ENCODE measurements at regions not wholly inside any gene's neighbourhood (a gene's known extent, or its start where the extent isn't known, plus 50 kb on each side); places are given as distances from the start of the nearest gene placed in this dataset.
"Not testable (repeated sequence)": the region's sequence is repeated elsewhere in the genome, so short reads cannot be mapped to it uniquely, and the experiment has no call there.

DNA sequence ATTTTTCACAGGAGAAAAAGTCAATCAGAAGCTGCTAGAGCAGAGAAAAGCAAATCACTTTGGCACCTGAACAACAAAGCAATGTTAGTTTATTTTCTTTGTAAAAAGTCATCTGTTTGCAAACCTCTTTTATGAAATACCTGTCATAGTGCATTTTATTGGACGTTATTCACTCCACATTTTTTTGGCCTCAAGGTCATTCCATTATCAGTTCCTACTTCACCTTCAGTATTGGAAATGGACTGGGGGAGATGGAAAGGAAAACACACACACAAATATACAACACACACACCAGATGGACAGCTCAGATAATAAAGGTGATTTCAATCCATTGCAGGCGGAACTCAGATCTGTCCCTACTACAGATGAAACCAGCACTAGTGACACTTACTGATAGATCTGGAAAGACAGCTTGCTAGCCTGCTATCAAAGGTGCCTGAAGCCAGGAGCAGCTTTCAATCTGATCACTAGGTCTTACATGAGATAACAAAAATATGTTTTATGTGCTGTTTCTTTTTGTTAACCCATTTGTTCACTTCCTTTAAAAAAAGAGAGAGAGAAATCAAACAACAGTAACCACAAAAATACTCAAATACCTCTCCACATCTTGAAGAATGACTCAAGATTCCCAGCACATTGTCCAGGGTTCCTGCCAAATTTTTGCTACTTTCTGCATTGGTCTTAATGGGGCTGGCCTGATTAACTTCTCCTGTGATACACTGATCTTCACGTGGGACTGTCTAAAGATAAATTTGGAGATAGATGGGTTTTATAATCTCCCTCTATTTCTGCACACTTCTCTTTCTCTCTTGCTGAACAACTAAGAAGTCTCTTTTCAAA is 844.3 kb upstream of the TENM4 start:
- DNase-seq: no peak
- no peak for TF ChIP-seq GATA1 (IDR thresholded peaks at IDR 0.05; ENCODE audit: low read depth, low read length)
- TF ChIP-seq POLR2A (IDR thresholded peaks at IDR 0.05; ENCODE audit: low read length): no peak

DNA sequence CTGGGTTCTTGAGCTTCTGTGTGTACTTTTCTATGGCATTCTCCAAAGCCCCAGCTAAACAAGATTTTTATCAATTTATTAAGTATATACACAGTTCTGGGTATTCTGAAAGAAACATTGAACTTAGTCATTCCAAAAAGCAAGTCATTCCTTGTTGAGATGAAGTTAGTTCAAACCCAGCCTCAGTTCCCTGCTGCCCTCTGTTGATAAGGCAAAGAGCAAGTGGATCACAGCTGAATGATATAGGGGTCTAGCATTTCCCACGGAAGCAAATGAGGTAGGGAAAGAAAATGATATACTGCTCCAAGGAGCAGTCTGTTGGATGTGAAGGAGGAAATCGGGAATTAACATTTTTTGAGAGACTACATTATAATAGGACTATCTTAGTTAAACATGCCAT is 841.8 kb upstream of the TENM4 start:
- DNase-seq: no peak
- TF ChIP-seq GATA1 (IDR thresholded peaks at IDR 0.05; ENCODE audit: low read depth, low read length): no peak
- TF ChIP-seq POLR2A (IDR thresholded peaks at IDR 0.05; ENCODE audit: low read length): no peak

DNA sequence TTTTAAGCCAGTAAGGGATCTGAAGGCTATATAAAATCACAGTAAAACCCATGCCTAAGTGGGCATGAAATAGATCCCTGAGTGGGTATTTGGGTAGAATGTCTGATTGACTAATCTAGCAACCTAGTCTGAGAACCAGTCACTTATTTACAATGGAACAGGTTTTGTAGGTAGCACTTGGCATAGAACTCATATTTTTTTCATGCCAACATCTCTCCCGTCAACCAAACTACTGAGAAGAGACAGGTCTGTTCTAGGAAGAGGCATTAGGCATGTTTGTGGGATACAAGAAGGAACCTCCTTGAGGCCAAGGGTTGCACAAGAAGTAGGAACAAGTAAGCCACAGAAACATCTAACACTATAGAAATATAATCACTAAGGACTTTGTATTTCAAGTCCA is 840.4 kb upstream of the TENM4 start:
- no peak for DNase-seq
- TF ChIP-seq GATA1 (IDR thresholded peaks at IDR 0.05; ENCODE audit: low read depth, low read length) (no peak), POLR2A (IDR thresholded peaks at IDR 0.05; ENCODE audit: low read length) (no peak)

DNA sequence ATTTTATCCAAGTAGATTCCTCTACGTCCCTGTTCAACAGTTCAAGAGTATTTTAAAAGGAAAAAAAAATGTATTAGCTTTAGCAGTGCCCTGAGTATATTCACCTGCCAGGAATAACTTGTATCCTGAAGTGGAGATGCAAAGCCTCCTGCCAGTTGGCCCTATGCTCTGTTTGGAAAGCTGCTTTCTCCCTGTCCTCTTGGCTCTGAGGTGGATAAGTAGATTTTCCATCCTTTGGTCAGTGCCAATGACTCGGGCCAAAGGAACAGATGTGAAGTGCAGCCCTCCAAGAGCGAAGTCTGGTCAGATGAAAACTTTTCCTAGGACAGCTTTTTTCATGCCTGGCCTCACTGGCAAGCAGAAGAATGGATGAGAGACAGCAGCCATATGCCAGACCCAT is 839.9 kb upstream of the TENM4 start:
- no peak for DNase-seq
- no peak for TF ChIP-seq POLR2A (IDR thresholded peaks at IDR 0.05; ENCODE audit: low read length)
- no peak for TF ChIP-seq GATA1 (IDR thresholded peaks at IDR 0.05; ENCODE audit: low read depth, low read length)

DNA sequence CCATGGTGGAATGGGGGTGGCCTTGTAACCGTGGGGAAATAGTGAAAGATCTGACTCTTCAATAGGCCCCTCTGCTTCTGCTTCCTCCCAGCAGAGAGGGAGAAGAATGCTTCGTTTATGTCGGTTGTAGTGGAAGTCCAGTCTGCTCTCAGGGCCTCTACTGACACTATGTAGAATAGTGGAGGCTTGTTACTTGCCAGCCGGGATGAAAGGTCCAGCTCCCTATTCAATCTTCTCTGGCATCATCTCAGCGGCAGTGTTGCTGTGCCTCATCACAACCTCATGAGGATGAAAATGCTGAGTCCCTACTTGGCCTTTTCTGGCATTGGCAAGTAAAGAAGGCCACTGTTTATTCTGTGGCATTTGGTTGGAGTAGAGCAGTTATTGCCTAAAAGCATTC is 820.9 kb upstream of the TENM4 start:
- TF ChIP-seq GATA1 (IDR thresholded peaks at IDR 0.05; ENCODE audit: low read depth, low read length) (no peak), POLR2A (IDR thresholded peaks at IDR 0.05; ENCODE audit: low read length) (no peak)
- no peak for DNase-seq

DNA sequence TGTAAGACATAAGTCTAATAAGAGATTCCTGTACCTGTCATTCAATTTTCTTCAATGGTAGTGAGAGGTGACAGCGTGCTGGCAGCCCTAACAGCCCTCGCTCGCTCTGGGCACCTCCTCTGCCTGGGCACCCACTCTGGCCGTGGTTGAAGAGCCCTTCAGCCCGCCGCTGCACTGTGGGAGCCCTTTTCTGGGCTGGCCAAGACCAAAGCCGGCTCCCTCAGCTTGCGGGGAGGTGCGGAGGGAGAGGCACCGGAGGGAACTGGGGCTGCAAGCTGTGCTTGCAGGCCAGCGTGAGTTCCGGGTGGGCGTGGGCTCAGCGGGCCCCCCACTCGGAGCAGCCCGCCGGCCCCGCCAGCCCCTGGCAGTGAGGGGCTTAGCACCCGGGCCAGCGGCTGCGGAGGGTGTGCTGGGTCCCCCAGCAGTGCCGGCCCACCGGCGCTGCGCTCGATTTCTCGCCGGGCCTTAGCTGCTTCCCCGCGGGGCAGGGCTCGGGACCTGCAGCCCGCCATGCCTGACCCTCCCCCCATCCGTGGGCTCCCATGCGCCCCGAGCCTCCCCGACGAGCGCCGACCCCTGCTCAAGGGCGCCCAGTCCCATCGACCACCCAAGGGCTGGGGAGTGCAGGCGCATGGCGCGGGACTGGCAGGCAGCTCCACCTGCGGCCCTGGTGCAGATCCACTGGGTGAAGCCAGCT is 816.6 kb upstream of the TENM4 start:
- not testable (repeated sequence) for DNase-seq

DNA sequence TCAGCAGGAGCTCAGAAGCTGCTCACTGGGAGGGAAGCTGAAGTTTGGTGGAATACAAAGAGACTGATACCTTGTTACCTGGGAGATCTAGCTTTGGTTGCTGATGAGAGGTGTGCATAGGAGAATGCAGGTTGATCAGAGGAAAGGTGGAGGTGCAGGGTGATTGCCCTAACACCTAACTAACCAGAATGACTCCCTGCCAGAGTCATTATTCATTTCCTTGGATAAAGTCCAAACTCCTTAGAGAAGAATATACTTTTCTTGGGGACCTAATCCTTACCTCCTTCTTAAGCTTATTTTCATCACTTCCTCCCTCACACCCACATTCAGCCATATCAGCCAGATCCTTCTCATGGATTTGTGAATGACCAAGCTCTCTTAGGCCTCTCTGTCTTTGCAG is 814.2 kb upstream of the TENM4 start:
- TF ChIP-seq POLR2A (IDR thresholded peaks at IDR 0.05; ENCODE audit: low read length) (no peak), GATA1 (IDR thresholded peaks at IDR 0.05; ENCODE audit: low read depth, low read length) (no peak)
- no peak for DNase-seq

DNA sequence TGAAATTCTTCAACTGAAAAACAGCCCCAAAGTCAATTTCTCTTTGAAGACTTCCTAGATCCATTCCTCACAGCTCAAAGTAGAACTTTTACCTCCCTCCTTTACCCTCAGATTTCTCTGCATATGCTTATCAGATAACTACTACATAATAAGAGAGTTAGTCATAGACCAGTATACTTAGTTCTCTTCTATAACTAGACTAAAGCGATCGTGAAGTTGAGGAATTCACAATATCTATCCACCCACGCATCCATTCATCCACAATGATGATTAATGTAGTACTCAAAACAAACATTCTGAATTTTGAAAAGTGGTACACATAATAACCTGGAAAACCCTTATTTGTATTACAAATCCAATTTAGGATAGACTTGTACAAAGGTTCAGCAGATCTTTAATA is 800.9 kb upstream of the TENM4 start:
- DNase-seq: no peak
- TF ChIP-seq POLR2A (IDR thresholded peaks at IDR 0.05; ENCODE audit: low read length) (no peak), GATA1 (IDR thresholded peaks at IDR 0.05; ENCODE audit: low read depth, low read length) (no peak)

DNA sequence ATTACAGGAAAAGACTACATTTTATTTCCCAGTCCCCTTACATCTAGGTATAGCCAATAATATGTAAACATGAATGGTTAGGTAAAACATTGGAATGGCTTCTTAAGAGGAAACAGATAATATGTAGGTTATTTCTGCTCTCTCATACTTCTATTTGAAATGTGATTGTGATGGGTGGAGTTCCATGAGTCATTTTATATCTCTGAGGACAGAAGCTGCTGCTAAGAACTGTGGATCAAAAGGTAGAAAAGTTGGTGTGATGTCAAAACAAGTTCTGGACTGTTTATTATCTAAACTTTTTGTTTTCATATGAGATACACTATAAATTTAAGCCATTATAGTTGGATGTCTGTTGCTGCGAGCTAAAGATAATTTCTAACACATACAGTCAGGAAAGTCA is 799.4 kb upstream of the TENM4 start:
- no peak for TF ChIP-seq POLR2A (IDR thresholded peaks at IDR 0.05; ENCODE audit: low read length)
- TF ChIP-seq GATA1 (IDR thresholded peaks at IDR 0.05; ENCODE audit: low read depth, low read length): no peak
- DNase-seq: no peak

DNA sequence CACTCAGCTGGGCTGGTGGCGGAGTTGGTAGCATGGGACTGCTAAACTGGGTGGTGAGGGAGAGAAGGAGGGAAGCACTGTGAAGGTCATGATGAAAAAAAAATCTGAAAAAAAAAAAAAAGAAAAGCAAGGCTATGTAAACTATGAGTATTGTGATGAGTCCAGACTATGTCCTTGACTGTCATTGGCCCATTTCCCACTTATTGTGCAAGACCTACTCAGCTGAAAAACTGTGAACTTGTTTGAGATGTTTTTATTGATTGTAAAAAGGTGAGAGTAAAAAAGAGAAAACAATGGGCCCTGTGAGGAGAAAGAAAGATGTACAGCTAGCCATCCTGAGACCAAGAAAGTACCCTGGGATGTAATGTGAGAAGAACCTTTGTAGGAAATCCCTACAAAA is 798.4 kb upstream of the TENM4 start:
- DNase-seq: no peak
- TF ChIP-seq POLR2A (IDR thresholded peaks at IDR 0.05; ENCODE audit: low read length) (no peak), GATA1 (IDR thresholded peaks at IDR 0.05; ENCODE audit: low read depth, low read length) (no peak)

DNA sequence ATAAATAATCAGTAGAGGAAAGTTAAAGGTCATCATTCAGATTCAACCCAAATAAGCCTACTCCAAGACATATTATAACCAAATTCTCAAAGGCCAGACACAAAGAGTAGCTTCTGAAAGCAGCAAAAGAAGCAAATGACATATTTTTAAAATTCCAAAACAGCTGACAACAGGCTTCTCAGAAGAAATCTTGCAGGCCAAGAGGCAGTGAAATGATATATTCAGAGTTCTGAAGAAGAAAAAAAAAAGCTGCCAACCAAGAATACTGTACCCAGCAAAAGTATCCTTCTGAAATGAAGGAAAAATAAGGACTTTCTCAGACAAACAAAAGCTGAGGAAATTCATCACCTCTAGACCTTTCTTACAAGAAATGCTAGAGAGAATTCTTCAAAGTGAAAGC is 787.1 kb upstream of the TENM4 start:
- no peak for TF ChIP-seq GATA1 (IDR thresholded peaks at IDR 0.05; ENCODE audit: low read depth, low read length)
- TF ChIP-seq POLR2A (IDR thresholded peaks at IDR 0.05; ENCODE audit: low read length): no peak
- DNase-seq: no peak

DNA sequence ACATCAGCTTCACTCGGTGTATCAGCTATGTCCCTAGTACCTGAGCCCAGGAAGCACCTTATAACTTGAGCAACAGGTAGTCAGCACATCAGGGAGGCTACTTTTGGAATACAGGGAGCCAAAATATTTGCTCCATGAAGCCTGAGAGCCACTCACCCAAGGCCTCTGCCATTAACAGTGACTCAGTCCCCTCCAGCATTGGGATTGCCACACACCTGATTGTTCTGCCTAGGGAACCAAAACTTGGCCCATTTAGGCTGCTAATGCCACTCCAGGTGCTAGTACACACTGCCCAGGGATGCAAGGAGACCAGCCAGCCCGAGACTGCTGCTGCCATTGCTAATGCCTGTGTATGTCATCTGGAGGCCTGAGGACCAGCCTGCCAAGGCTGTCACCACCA is 773.6 kb upstream of the TENM4 start:
- DNase-seq: no peak
- TF ChIP-seq GATA1 (IDR thresholded peaks at IDR 0.05; ENCODE audit: low read depth, low read length) (no peak), POLR2A (IDR thresholded peaks at IDR 0.05; ENCODE audit: low read length) (no peak)

DNA sequence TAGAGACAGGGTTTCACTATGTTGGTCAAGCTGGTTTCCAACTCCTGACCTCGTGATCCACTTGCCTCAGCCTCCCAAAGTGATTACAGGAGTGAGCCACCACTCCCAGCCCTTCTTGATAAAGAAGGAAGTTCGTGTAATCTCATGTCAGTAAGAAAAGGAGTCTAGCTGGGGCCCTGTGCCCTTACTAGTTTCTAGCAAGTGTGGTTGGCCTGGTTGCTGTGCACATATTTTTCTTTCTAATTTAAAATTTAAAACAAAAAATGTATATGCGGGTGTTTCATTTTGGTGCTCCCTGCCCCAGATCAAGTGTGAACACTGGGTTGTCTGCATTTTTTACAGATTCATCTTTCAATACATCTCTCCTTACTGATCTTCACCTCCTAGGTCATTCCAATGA is 770.8 kb upstream of the TENM4 start:
- no peak for DNase-seq
- TF ChIP-seq GATA1 (IDR thresholded peaks at IDR 0.05; ENCODE audit: low read depth, low read length): no peak
- no peak for TF ChIP-seq POLR2A (IDR thresholded peaks at IDR 0.05; ENCODE audit: low read length)

DNA sequence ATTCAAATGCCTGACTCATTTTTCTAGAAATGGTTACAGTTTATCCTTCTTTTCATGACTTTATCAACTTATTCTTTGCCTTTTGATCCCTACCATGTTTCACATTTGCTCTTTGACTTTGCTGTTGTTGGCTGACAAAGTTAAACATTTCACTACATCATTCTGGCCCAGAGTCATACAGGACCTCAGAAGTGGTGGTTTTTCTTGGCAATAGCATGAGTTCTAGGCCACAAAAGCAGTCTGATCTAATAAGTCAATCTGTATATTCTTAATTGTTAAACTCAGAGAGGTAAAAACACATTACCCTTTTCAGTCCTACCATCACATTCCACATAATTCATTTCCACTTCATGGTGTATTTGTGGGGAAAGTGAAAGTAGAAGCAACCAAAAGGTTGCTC is 763.2 kb upstream of the TENM4 start:
- DNase-seq: no peak
- TF ChIP-seq POLR2A (IDR thresholded peaks at IDR 0.05; ENCODE audit: low read length) (no peak), GATA1 (IDR thresholded peaks at IDR 0.05; ENCODE audit: low read depth, low read length) (no peak)

DNA sequence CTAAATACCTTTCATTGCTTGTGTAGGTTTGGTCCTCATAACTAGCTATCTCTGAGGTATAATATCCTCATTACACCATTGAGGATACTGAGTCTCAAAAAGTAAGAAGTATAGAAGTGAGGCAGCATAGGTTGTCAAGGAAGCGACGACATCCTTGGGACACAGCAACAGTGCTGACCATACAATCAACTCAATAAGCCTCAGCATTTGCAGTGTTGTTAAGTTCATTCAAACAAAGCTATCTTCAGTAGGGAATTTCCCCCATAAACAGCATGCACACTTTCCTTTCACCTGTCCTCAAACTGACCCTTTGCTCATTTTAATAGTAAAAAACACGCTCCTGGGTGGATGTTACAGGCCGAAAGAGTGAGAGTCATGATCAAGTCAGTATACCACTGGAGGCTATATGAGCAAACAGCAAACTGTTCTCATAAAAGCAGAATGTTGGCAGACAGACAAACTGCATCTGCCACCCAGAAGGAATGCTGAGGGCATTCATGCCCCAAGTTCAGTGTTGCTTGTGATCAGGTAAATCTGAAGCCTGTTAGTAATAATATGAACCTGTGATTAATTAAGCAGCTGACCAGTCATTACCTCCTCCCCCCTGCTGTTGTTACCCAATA is 756.2 kb upstream of the TENM4 start:
- no peak for DNase-seq
- TF ChIP-seq GATA1 (IDR thresholded peaks at IDR 0.05; ENCODE audit: low read depth, low read length): no peak
- no peak for TF ChIP-seq POLR2A (IDR thresholded peaks at IDR 0.05; ENCODE audit: low read length)
